Skin epidermis (tissue), 12 donors: ENCODE measurements at regions not wholly inside any gene's neighbourhood (a gene's known extent, or its start where the extent isn't known, plus 50 kb on each side); places are given as distances from the start of the nearest gene placed in this dataset.

Experiments used
- H3K27ac ChIP-seq, 21 experiments: fragments of 200-600 bp; sonication (generic) in 11 of 21; one replicate each; pipeline ENCODE4 v1.5.0; 2020; ENCODE audit warnings: mild to moderate bottlenecking in 3 of 21, inconsistent platforms in 2 of 21, moderate library complexity in 2 of 21
- H3K4me3 ChIP-seq, 7 experiments: fragments of 200-600 bp; sonication (generic) in 2 of 7; one replicate each; pipeline ENCODE4 v1.5.0; 2020; ENCODE audit warnings: inconsistent platforms in 2 of 7, mild to moderate bottlenecking in 2 of 7, moderate library complexity in 1 of 7

- Histone ChIP-seq H3K27ac (no peak overlapping the region), H3K4me3 (no peak overlapping the region)
Measured at GRCh38 chr1:208601561-208601960, 357.4 kb upstream of the PLXNA2 start.

DNA sequence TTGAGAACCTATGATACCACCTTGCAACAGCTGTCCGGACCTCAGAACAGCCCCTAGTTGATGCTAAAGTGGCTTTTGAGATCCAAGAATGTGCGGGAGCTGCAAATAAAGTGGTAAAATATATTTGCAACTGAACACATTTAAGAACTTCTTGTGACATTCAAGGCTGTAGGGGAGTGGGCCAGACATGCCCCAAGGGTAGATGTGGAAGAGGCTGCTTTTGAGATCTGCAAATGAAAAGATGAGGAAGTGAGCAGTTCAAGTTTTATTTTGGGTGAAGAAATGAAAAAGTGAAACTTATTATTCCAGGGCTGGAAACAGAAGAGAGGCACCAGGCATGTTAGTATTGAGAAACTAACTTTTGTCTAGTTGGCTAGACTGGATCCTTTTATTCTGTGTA is 359.5 kb upstream of the PLXNA2 start:
- H3K4me3 ChIP-seq, result no peak overlapping the region
- H3K27ac ChIP-seq, result no peak overlapping the region

DNA sequence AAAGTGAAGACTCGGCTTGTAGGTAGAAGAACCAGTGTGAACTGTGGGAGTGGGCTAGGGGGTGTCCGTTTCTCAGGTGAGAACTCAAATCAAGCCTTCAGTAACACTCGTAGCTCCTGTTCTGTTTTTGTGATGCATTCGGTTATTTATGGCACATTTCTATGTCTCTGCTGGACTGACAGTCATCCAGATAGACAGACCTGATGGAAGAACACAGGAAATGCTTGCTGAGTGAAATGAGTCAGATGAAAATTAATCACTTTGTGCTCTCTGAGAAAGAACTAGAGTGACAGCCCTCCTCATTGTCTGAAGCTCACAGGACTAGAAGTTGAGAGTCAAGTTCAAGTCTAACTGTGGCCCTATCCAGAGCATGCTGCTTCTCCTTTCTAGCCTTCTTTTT is 360.1 kb upstream of the PLXNA2 start:
- H3K4me3 ChIP-seq, result no peak overlapping the region
- H3K27ac ChIP-seq, result no peak overlapping the region

GRCh38 chr1:208606959-208607358 is 362.8 kb upstream of the PLXNA2 start:
- Histone ChIP-seq H3K27ac (no peak overlapping the region), H3K4me3 (no peak overlapping the region)

- Histone ChIP-seq H3K4me3 (no peak overlapping the region), H3K27ac (no peak overlapping the region)
Measured at GRCh38 chr1:208607616-208608015, 363.4 kb upstream of the PLXNA2 start.

DNA sequence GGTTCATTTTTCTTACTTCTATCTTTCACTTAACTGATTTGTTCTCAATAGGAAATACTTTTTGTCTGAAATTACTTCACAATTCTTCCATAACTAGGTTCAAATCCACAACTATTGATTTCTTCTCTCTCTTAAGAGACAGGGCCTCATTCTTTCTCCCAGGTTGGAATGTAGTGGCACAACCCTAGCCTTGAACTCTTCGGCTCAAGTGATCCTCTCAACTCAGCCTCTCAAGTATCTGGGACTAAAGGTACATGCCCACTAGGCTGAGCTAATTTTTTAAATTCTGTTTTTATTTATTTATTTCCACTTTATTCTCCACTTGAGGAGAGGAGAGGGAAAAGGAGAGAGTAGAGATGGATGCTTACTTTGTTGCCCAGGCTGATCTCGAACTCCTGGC is 370.4 kb upstream of the PLXNA2 start:
- Histone ChIP-seq H3K27ac (no peak overlapping the region), H3K4me3 (no peak overlapping the region)

DNA sequence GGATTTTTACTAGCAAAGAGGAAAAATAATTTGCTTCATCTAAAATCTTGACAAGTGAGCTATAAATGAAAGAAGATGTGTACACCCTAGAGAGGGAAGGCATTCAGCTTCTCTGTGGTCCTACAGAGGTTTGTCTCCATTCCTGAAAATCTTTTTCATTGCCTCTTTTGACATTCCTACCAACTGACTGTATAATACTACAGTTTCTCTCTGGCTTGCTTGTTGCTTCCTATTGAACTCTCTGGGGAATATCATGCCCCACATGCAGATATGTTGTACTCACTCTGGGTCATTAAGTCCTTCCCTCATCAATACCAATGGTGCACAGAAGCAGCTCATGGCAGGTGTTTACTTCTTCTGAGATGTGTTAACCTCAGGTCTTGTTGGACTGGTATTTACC is 371.2 kb upstream of the PLXNA2 start:
- no peak overlapping the region for H3K27ac ChIP-seq
- no peak overlapping the region for H3K4me3 ChIP-seq

DNA sequence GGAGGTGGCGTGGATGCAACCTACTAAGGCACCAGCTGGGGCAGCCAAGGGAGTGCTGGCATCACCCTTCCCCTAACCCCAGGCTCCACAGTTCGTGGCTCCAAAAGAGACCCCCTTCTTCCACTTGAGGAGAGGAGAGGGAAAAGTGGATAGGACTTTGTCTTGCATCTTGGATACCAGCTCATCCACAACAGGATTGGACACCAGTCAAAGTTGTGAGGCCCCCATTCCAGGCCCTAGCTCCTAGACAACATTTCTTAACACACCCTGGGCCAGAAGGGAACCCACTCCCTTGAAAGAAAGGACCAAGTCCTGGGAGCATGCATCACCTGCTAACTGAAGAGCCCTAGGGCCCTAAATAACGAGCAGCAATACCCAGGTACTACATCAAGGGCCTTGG is 372.6 kb upstream of the PLXNA2 start:
- H3K27ac ChIP-seq, result no peak overlapping the region
- H3K4me3 ChIP-seq, result no peak overlapping the region

- no peak overlapping the region for H3K27ac ChIP-seq
- H3K4me3 ChIP-seq, result no peak overlapping the region
Measured at GRCh38 chr1:208628022-208628914, 384.1 kb upstream of the PLXNA2 start.

DNA sequence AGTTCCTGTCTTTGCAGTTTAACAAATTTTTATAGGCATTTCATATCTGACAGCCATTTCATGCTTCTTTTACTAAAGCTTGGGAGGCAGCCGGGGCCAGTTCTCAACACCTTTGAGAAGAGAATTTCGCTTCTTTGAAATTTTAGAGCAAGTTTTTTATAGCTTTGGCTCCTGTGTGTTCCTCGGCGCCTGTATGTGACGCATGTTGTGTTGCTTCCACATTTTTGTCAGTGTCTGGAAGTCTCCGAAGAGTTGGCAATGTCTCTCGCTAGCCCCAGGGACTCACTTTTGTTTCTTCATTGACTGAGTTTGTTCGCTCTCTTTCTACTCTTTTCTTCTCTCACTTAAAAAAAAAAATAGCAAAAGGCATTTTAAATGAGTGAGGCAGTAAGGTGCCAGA is 386.9 kb upstream of the PLXNA2 start:
- Histone ChIP-seq H3K27ac (no peak overlapping the region), H3K4me3 (no peak overlapping the region)

DNA sequence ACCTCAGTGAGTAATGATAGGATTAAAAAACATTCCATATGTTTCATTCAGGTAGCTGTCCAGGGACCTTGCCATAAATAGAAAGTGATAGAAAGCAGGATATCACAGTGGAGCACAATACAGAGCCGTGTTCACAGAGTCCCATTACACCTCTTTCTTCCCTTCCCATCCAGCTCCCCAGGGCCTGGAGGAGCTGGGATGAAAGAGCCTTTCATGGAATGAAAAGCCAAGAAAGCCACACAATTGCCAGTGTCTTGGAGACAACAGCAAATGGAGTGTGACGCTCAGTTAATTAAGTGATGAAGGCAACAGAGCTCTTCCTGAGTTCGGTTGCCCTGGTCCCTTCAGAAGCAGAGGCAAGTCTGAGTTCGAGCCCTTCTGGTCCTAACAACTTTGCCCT is 387.3 kb upstream of the PLXNA2 start:
- H3K4me3 ChIP-seq, result no peak overlapping the region

DNA sequence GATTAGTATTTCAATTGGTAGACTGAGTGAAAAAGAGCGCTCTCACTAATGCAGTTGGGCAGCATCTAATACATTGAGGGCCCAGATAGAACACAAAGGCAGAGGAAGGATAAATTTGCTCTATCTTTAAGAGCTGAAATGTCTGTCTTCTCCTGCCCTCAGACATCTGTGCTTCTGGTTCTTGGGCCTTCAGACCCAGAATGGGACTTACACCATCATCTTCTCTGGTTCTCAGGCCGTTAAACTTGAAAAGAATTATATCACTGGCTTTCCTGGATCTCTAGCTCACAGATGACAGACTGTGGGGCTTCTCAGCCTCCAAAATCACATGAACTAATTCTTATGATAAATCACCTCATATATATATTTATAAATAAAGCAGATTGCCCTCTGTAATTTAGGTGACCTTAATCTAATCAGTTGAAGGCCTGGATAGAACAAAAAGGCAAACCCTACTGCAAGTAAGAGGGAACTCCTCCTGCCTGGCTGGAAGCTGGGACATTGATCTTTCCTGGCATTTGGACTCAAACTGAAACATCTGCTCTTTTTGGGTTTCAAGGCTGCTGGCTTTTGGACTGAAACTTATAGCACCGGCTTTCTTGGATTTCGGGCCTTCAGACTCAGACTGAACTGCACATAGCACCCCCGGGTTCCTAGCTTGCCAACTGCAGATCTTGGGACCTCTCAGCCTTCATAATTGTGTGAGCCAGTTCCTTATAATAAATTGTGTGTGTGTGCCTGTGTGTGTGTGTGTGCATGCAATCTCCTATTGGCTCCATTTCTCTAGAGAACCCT is 390.4 kb upstream of the PLXNA2 start:
- Histone ChIP-seq H3K27ac (no peak overlapping the region), H3K4me3 (no peak overlapping the region)

More for the DNA sequence above, 387.3 kb upstream of the PLXNA2 start:
- no peak overlapping the region for H3K27ac ChIP-seq

- no peak overlapping the region for H3K27ac ChIP-seq
- no peak overlapping the region for H3K4me3 ChIP-seq
Measured at GRCh38 chr1:208637181-208637580, 393.0 kb upstream of the PLXNA2 start.

GRCh38 chr1:208639382-208639781 is 395.2 kb upstream of the PLXNA2 start:
- Histone ChIP-seq H3K4me3 (no peak overlapping the region), H3K27ac (no peak overlapping the region)

- no peak overlapping the region for H3K27ac ChIP-seq
Measured at GRCh38 chr1:208640295-208640694, 396.1 kb upstream of the PLXNA2 start.

DNA sequence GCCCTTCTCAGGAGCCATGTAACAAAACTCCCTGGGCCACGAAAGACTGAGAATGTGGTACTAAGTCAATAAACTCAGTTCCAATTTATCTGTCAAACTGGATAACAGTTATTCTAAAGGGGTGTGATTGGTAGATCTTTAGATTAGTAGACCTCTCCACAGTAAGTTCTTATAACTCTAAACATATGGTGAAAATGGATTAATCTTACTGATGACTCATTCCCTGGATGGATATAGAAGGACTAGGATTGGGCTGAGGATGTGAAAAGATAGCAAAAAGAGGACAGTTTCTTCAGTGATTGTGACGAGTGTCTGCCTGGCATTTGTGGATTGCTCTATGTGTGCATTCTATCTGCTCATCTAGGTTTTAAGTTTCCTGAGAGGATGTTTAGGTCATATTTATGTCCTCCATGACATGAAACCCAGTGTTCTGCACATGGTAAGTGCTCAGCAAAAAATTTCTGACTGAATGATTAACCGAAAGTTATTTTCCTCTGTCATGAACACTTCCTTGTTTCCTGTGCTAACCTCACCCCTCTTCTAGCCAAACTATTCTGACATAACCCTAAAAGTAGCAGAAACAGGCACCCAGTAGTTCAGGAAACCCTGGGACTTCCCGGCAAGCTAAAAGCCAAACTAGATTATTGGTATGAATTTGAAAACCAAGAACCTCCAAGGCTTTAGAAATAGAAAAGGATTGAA is 397.5 kb upstream of the PLXNA2 start:
- H3K4me3 ChIP-seq, result no peak overlapping the region
- H3K27ac ChIP-seq, result no peak overlapping the region

More at GRCh38 chr1:208640295-208640694, 396.1 kb upstream of the PLXNA2 start:
- H3K4me3 ChIP-seq, result no peak overlapping the region

GRCh38 chr1:208643005-208643597 is 398.9 kb upstream of the PLXNA2 start:
- no peak overlapping the region for H3K4me3 ChIP-seq
- no peak overlapping the region for H3K27ac ChIP-seq

GRCh38 chr1:208644401-208645160 is 400.4 kb upstream of the PLXNA2 start:
- Histone ChIP-seq H3K27ac (no peak overlapping the region), H3K4me3 (no peak overlapping the region)

GRCh38 chr1:208646431-208646830 is 402.2 kb upstream of the PLXNA2 start:
- no peak overlapping the region for H3K27ac ChIP-seq
- H3K4me3 ChIP-seq, result no peak overlapping the region
